Stomach (tissue), 8 donors: ENCODE measurements at regions not wholly inside any gene's neighbourhood (a gene's known extent, or its start where the extent isn't known, plus 50 kb on each side); places are given as distances from the start of the nearest gene placed in this dataset.
A peak's percentile ranks its signal among the peaks of the same experiment; 100 is the strongest.

Experiments used
- DNase-seq, 2 donors: peaks; one replicate each; pipeline versions ENCODE4 v3.0.0 to v3.0.0-alpha.2; 2013 to 2019
- H3K27ac ChIP-seq, 5 donors: fragments of 200-600 bp in 4 of 5; sonication (generic) in 4 of 5; one replicate each; pipeline ENCODE4 v1.5.1; 2013 to 2019; ENCODE audit warnings: mild to moderate bottlenecking in 1 of 5, moderate library complexity in 1 of 5
- H3K27me3 ChIP-seq, 3 donors: fragments of 200-600 bp; sonication (generic); one replicate each; pipeline ENCODE4 v1.5.1; 2017 to 2019; ENCODE audit warnings: mixed run types in 1 of 3
- H3K36me3 ChIP-seq, 4 donors: fragments of 200-600 bp; sonication (generic); 1 replicate in 3 of 4; 2 replicates in 1 of 4; pipeline ENCODE4 v1.5.1; 2016 to 2019
- H3K4me1 ChIP-seq, 4 donors: fragments of 200-600 bp; sonication (generic); one replicate each; pipeline ENCODE4 v1.5.1; 2016 to 2019
- H3K4me3 ChIP-seq, 4 donors: fragments of 200-600 bp; sonication (generic) in 3 of 4; one replicate each; pipeline ENCODE4 v1.5.1; 2016 to 2019; ENCODE audit warnings: mild to moderate bottlenecking in 1 of 4
- H3K9me3 ChIP-seq, 4 donors: fragments of 200-600 bp; sonication (generic); one replicate each; pipeline ENCODE4 v1.5.1; 2016 to 2019
- CTCF ChIP-seq, 7 experiments: fragments of 450-650 bp in 4 of 7; fragments of 200-600 bp in 3 of 7; sonication (generic) in 3 of 7; IDR thresholded peaks; one replicate each; pipeline ENCODE4 v1.5.1; 2016 to 2019; ENCODE audit warnings: antibody characterized with exemption in 7 of 7, control low read depth in 2 of 7, mild to moderate bottlenecking in 1 of 7
- EP300 ChIP-seq: sonication (generic); formaldehyde crosslinking; IDR thresholded peaks from one replicate; pipeline ENCODE4 v1.6.1; 2017; ENCODE audit warnings: antibody characterized with exemption
- POLR2A ChIP-seq, 4 donors: fragments of 450-650 bp; IDR thresholded peaks; one replicate each; pipeline ENCODE4 v1.6.1; 2016; ENCODE audit warnings: antibody characterized with exemption in 4 of 4, control low read depth in 2 of 4, mild to moderate bottlenecking in 1 of 4, moderate library complexity in 1 of 4
- POLR2AphosphoS5 ChIP-seq, 3 donors: sonication (generic); formaldehyde crosslinking; IDR thresholded peaks; one replicate each; pipeline ENCODE4 v1.6.1; 2016; ENCODE audit warnings: antibody characterized with exemption in 3 of 3
- WGBS, 5 donors: extraction: QIAGEN DNeasy Blood & Tissue Kit in 3 of 5; methylation state at CpG; one replicate each; pipeline versions ENCODE4 v1.1.5 to v1.1.7; 2013 to 2018; 5-methylcytosine and 5-hydroxymethylcytosine counted together
- intact Hi-C: fragments of 100-400 bp; cut with DNase I; formaldehyde crosslinking; loops from one replicate; pipeline ENCODE4 v1.15.1; 2023; ENCODE audit warnings: low total_unique reads
- donor health status: healthy with polysubstance abuse.
- donor health status: Bipolar disorder and iron deficiency.
- donor health status: healthy.

GRCh38 chr7:106420736-106421135 is 136.0 kb upstream of the NAMPT start:
- intact Hi-C loops, result no loop called here
- TF ChIP-seq CTCF (IDR thresholded peaks at IDR 0.05), result no peak
- TF ChIP-seq POLR2A (IDR thresholded peaks at IDR 0.05), result no peak
- TF ChIP-seq EP300, result no peak
- no peak for TF ChIP-seq POLR2AphosphoS5 (IDR thresholded peaks at IDR 0.05)
- H3K4me3 ChIP-seq, result no peak overlapping the region
- 62 to 79% (median 69%) methylated on average over 4 to 5 of the region's 5 CpGs for WGBS, 5 donors
- H3K27ac ChIP-seq, result peak overlapping the region; percentile 14 to 91 (median 74)
- no peak for DNase-seq
- H3K4me1 ChIP-seq, result peaks cover 37 to 79% (median 43%) of the 10 kb centered on the region in 4 donors
- H3K27me3 ChIP-seq, result no peaks in the 10 kb centered on the region
- H3K36me3 ChIP-seq, result no peaks in the 10 kb centered on the region
- peaks cover 0 to 8% (median 0%) of the 10 kb centered on the region in 4 donors for H3K9me3 ChIP-seq

GRCh38 chr7:106420210-106420609 is 135.4 kb upstream of the NAMPT start:
- Histone ChIP-seq H3K27ac (peak overlapping the region in 4 of 5 donors; percentile 65 to 91 (median 81)), H3K9me3 (peaks cover 0 to 8% (median 0%) of the 10 kb centered on the region in 4 donors), H3K4me3 (no peak overlapping the region), H3K36me3 (no peaks in the 10 kb centered on the region), H3K27me3 (no peaks in the 10 kb centered on the region), H3K4me1 (peaks cover 31 to 73% (median 38%) of the 10 kb centered on the region in 4 donors)
- intact Hi-C loops, result no loop called here
- DNase-seq, result no peak
- 71 to 88% (median 78%) methylated on average over 2 of the region's 2 CpGs for WGBS, 5 donors
- TF ChIP-seq CTCF (IDR thresholded peaks at IDR 0.05), result no peak
- no peak for TF ChIP-seq POLR2AphosphoS5 (IDR thresholded peaks at IDR 0.05)
- TF ChIP-seq POLR2A (IDR thresholded peaks at IDR 0.05), result no peak
- no peak for TF ChIP-seq EP300

GRCh38 chr7:106419455-106420182 is 134.8 kb upstream of the NAMPT start:
- H3K9me3 ChIP-seq, result peaks cover 0 to 8% (median 0%) of the 10 kb centered on the region in 4 donors
- H3K27me3 ChIP-seq, result no peaks in the 10 kb centered on the region
- TF ChIP-seq POLR2AphosphoS5 (IDR thresholded peaks at IDR 0.05), result no peak
- no peak for TF ChIP-seq EP300
- no peak for TF ChIP-seq POLR2A (IDR thresholded peaks at IDR 0.05)
- TF ChIP-seq CTCF (IDR thresholded peaks at IDR 0.05), result no peak
- no peak for DNase-seq
- H3K4me3 ChIP-seq, result no peak overlapping the region
- 94 to 97% (median 95%) methylated on average over 9 of the region's 9 CpGs for WGBS, 5 donors
- peak overlapping the region in 3 of 5 donors; percentile 53 to 91 (median 88) for H3K27ac ChIP-seq
- intact Hi-C loops, result no loop called here
- peaks cover 25 to 70% (median 32%) of the 10 kb centered on the region in 4 donors for H3K4me1 ChIP-seq
- H3K36me3 ChIP-seq, result no peaks in the 10 kb centered on the region

GRCh38 chr7:106418526-106418925 is 133.7 kb upstream of the NAMPT start:
- H3K4me3 ChIP-seq, result no peak overlapping the region
- DNase-seq, result no peak
- WGBS, 5 donors, result 80 to 92% (median 82%) methylated on average over 2 of the region's 2 CpGs
- H3K9me3 ChIP-seq, result peaks cover 0 to 8% (median 0%) of the 10 kb centered on the region in 4 donors
- intact Hi-C loops, result no loop called here
- no peak for TF ChIP-seq POLR2A (IDR thresholded peaks at IDR 0.05)
- TF ChIP-seq CTCF (IDR thresholded peaks at IDR 0.05), result no peak
- TF ChIP-seq EP300, result no peak
- TF ChIP-seq POLR2AphosphoS5 (IDR thresholded peaks at IDR 0.05), result no peak
- peaks cover 18 to 69% (median 25%) of the 10 kb centered on the region in 4 donors for H3K4me1 ChIP-seq
- H3K36me3 ChIP-seq, result no peaks in the 10 kb centered on the region
- H3K27ac ChIP-seq, result peak overlapping the region in 4 of 5 donors; percentile 32 to 91 (median 70)
- H3K27me3 ChIP-seq, result no peaks in the 10 kb centered on the region
